ENCODE measurements at regions not wholly inside any gene's neighbourhood (a gene's known extent, or its start where the extent isn't known, plus 50 kb on each side); places are given as distances from the start of the nearest gene placed in this dataset.

DNA sequence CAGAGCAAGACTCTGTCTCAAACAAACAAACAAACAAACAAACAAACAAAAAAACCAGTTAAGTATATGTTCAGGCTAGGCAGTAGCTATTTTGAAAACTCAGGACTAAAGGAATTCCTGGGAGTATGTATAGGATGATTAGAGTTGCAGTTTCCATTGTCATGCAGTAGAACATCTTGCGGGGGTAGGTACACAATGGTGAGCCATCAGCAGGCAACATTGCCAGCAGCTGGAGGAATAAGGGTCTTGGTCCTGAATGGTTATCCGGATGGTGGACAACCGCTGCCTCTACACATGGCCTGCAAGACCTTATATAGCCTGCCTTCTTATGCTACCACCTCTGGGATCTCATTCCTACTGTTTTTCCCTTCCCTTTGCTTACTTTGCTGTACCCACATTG is 297.5 kb downstream of the SOX4 start:
- H3K79me2 ChIP-seq (ENCODE audit: insufficient read depth, low read length): no peaks in the 10 kb centered on the region
- no peak overlapping the region for H3K9ac ChIP-seq (ENCODE audit: low read length)
- H3F3A ChIP-seq (ENCODE audit: insufficient read depth, low read length): no peaks in the 10 kb centered on the region
- H2AFZ ChIP-seq (ENCODE audit: low read length): no peak overlapping the region
- no peaks in the 10 kb centered on the region for H3K9me2 ChIP-seq (ENCODE audit: low read depth, low read length)
- no peaks in the 10 kb centered on the region for H3K36me3 ChIP-seq (ENCODE audit: insufficient read depth, low read length)
- no peaks in the 10 kb centered on the region for H3K4me1 ChIP-seq (ENCODE audit: insufficient read depth, low read length, severe bottlenecking)
- no peak overlapping the region for H3K4me3 ChIP-seq (ENCODE audit: low read depth, low read length, poor library complexity, severe bottlenecking)
- H3K4me2 ChIP-seq (ENCODE audit: low read length): no peak overlapping the region
- H3K27me3 ChIP-seq (ENCODE audit: insufficient read depth, low read length): no peaks in the 10 kb centered on the region; the same call in none of the 2 replicates
- no peaks in the 10 kb centered on the region for H3K9me3 ChIP-seq (ENCODE audit: low read length)
- H4K20me1 ChIP-seq (ENCODE audit: insufficient read depth, low read length): no peaks in the 10 kb centered on the region
- no peak for TF ChIP-seq EZH2 (IDR thresholded peaks at IDR 0.05; ENCODE audit: borderline replicate concordance, low read length)
- TF ChIP-seq, protein P1, sequence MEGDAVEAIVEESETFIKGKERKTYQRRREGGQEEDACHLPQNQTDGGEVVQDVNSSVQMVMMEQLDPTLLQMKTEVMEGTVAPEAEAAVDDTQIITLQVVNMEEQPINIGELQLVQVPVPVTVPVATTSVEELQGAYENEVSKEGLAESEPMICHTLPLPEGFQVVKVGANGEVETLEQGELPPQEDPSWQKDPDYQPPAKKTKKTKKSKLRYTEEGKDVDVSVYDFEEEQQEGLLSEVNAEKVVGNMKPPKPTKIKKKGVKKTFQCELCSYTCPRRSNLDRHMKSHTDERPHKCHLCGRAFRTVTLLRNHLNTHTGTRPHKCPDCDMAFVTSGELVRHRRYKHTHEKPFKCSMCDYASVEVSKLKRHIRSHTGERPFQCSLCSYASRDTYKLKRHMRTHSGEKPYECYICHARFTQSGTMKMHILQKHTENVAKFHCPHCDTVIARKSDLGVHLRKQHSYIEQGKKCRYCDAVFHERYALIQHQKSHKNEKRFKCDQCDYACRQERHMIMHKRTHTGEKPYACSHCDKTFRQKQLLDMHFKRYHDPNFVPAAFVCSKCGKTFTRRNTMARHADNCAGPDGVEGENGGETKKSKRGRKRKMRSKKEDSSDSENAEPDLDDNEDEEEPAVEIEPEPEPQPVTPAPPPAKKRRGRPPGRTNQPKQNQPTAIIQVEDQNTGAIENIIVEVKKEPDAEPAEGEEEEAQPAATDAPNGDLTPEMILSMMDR (IDR thresholded peaks at IDR 0.05; ENCODE audit: low read length): no peak
- H3K27ac ChIP-seq (ENCODE audit: low read depth, low read length, poor library complexity, severe bottlenecking): no peak overlapping the region

DNA sequence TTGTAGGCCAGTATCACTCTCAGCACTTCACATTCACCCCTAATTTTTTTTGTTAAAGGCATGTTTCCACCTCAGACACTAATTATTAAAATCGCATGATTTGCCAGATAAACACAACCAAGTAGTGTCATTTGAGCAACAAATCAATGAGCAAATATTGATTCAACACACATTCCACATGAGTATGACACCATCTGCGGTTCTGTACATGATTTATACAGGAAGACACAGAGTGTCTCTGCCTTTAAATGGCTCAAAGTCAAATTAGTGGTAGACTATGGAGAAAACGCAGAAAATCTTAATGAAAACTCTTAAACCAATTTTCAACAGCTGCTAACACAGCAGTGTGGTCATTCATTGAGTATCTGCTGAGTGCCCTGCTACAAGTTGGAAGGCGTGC is 300.2 kb downstream of the SOX4 start:
- Histone ChIP-seq H3K27me3 (ENCODE audit: insufficient read depth, low read length) (no peaks in the 10 kb centered on the region; the same call in none of the 2 replicates), H3F3A (ENCODE audit: insufficient read depth, low read length) (no peaks in the 10 kb centered on the region), H3K9me2 (ENCODE audit: low read depth, low read length) (no peaks in the 10 kb centered on the region), H4K20me1 (ENCODE audit: insufficient read depth, low read length) (no peaks in the 10 kb centered on the region), H2AFZ (ENCODE audit: low read length) (no peak overlapping the region), H3K9me3 (ENCODE audit: low read length) (no peaks in the 10 kb centered on the region), H3K27ac (ENCODE audit: low read depth, low read length, poor library complexity, severe bottlenecking) (no peak overlapping the region), H3K4me2 (ENCODE audit: low read length) (no peak overlapping the region), H3K79me2 (ENCODE audit: insufficient read depth, low read length) (no peaks in the 10 kb centered on the region), H3K4me3 (ENCODE audit: low read depth, low read length, poor library complexity, severe bottlenecking) (no peak overlapping the region), H3K36me3 (ENCODE audit: insufficient read depth, low read length) (no peaks in the 10 kb centered on the region), H3K4me1 (ENCODE audit: insufficient read depth, low read length, severe bottlenecking) (no peaks in the 10 kb centered on the region), H3K9ac (ENCODE audit: low read length) (no peak overlapping the region)
- TF ChIP-seq, protein P1 (IDR thresholded peaks at IDR 0.05; ENCODE audit: low read length): no peak
- no peak for TF ChIP-seq EZH2 (IDR thresholded peaks at IDR 0.05; ENCODE audit: borderline replicate concordance, low read length)

DNA sequence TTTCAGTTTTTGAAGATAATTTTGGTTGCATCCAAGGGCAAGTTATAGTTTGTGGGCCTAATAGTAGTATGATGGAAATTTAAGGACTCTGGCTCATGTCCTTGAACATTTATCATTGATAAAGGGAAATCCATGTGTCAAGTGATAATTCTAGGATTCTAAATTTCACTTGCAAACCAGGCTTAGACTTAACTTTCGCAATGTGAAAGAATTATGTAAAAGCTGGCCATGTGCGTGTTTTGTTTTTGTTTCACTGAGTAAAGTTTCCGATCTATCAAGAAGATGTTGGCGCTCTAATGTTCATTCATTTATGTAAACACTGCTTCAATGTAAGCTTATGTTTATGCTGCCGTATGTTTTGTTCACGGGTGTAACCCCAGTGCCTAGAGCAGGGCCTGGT is 302.0 kb downstream of the SOX4 start:
- H3K4me1 ChIP-seq (ENCODE audit: insufficient read depth, low read length, severe bottlenecking): no peaks in the 10 kb centered on the region
- H3K36me3 ChIP-seq (ENCODE audit: insufficient read depth, low read length): no peaks in the 10 kb centered on the region
- H3K9me3 ChIP-seq (ENCODE audit: low read length): no peaks in the 10 kb centered on the region
- H3K4me3 ChIP-seq (ENCODE audit: low read depth, low read length, poor library complexity, severe bottlenecking): no peak overlapping the region
- H3K9me2 ChIP-seq (ENCODE audit: low read depth, low read length): no peaks in the 10 kb centered on the region
- H3F3A ChIP-seq (ENCODE audit: insufficient read depth, low read length): no peaks in the 10 kb centered on the region
- TF ChIP-seq EZH2 (IDR thresholded peaks at IDR 0.05; ENCODE audit: borderline replicate concordance, low read length): no peak
- TF ChIP-seq, protein P1 (IDR thresholded peaks at IDR 0.05; ENCODE audit: low read length): no peak
- H4K20me1 ChIP-seq (ENCODE audit: insufficient read depth, low read length): no peaks in the 10 kb centered on the region
- no peaks in the 10 kb centered on the region for H3K79me2 ChIP-seq (ENCODE audit: insufficient read depth, low read length)
- no peak overlapping the region for H3K4me2 ChIP-seq (ENCODE audit: low read length)
- H2AFZ ChIP-seq (ENCODE audit: low read length): no peak overlapping the region
- no peak overlapping the region for H3K9ac ChIP-seq (ENCODE audit: low read length)
- H3K27me3 ChIP-seq (ENCODE audit: insufficient read depth, low read length): no peaks in the 10 kb centered on the region; the same call in none of the 2 replicates
- H3K27ac ChIP-seq (ENCODE audit: low read depth, low read length, poor library complexity, severe bottlenecking): no peak overlapping the region

All from OCI-LY1 (cell line).